ENCODE measurements at regions not wholly inside any gene's neighbourhood (a gene's known extent, or its start where the extent isn't known, plus 50 kb on each side); places are given as distances from the start of the nearest gene placed in this dataset.

DNA sequence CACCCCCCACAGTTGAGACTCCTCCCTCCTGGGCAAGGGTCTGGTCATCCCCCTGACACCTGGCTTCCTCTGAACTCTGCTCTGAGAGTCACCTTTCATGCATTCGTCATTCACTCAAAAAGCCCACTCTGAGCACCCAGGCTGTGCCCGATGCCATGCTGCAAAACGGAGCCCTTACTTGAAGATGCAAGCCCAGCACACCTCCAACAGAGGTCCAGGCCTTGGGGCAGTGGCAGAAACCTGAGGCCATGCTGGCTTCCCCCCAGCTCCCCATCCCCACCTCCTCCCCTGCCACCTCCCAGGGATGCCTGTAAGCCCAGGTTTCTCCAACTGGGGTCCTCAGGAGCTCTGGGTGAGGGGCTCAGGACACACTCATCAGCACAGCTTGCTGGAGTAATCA lies 67.7 kb upstream of the TNRC6C start:
- Mint-ChIP-seq H3K4me3 (no peak overlapping the region), H3K27ac (no peak overlapping the region), H3K4me1 (peaks cover 29% of the 10 kb centered on the region), H3K9me3 (no peaks in the 10 kb centered on the region), H3K27me3 (ENCODE audit: low read depth) (peaks cover 31% of the 10 kb centered on the region), H3K36me3 (no peaks in the 10 kb centered on the region)
- ATAC-seq (no peak), DNase-seq (ENCODE audit: low spot score) (no peak)
- TF ChIP-seq MXD4 (CRISPR knock-in tag; IDR thresholded peaks at IDR 0.05; ENCODE audit: borderline replicate concordance) (no peak), PRRX2 (CRISPR knock-in tag; IDR thresholded peaks at IDR 0.05) (no peak), JAZF1 (CRISPR knock-in tag; IDR thresholded peaks at IDR 0.05) (no peak), FOXK1 (CRISPR knock-in tag; IDR thresholded peaks at IDR 0.05) (no peak), ZNF121 (CRISPR knock-in tag; IDR thresholded peaks at IDR 0.05) (no peak), NR1H2 (CRISPR knock-in tag; IDR thresholded peaks at IDR 0.05) (no peak), NFYB (CRISPR knock-in tag; conservative IDR thresholded peaks at IDR 0.05; ENCODE audit: low read depth) (no peak), NFATC4 (CRISPR knock-in tag; IDR thresholded peaks at IDR 0.05) (no peak)
- TF ChIP-seq, protein P1, sequence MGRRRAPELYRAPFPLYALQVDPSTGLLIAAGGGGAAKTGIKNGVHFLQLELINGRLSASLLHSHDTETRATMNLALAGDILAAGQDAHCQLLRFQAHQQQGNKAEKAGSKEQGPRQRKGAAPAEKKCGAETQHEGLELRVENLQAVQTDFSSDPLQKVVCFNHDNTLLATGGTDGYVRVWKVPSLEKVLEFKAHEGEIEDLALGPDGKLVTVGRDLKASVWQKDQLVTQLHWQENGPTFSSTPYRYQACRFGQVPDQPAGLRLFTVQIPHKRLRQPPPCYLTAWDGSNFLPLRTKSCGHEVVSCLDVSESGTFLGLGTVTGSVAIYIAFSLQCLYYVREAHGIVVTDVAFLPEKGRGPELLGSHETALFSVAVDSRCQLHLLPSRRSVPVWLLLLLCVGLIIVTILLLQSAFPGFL (CRISPR knock-in tag; IDR thresholded peaks at IDR 0.05; ENCODE audit: borderline replicate concordance) = no peak
- TF ChIP-seq, protein P2, sequence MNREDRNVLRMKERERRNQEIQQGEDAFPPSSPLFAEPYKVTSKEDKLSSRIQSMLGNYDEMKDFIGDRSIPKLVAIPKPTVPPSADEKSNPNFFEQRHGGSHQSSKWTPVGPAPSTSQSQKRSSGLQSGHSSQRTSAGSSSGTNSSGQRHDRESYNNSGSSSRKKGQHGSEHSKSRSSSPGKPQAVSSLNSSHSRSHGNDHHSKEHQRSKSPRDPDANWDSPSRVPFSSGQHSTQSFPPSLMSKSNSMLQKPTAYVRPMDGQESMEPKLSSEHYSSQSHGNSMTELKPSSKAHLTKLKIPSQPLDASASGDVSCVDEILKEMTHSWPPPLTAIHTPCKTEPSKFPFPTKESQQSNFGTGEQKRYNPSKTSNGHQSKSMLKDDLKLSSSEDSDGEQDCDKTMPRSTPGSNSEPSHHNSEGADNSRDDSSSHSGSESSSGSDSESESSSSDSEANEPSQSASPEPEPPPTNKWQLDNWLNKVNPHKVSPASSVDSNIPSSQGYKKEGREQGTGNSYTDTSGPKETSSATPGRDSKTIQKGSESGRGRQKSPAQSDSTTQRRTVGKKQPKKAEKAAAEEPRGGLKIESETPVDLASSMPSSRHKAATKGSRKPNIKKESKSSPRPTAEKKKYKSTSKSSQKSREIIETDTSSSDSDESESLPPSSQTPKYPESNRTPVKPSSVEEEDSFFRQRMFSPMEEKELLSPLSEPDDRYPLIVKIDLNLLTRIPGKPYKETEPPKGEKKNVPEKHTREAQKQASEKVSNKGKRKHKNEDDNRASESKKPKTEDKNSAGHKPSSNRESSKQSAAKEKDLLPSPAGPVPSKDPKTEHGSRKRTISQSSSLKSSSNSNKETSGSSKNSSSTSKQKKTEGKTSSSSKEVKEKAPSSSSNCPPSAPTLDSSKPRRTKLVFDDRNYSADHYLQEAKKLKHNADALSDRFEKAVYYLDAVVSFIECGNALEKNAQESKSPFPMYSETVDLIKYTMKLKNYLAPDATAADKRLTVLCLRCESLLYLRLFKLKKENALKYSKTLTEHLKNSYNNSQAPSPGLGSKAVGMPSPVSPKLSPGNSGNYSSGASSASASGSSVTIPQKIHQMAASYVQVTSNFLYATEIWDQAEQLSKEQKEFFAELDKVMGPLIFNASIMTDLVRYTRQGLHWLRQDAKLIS (CRISPR knock-in tag; IDR thresholded peaks at IDR 0.05; ENCODE audit: borderline replicate concordance) = no peak
- TF ChIP-seq, protein P3, sequence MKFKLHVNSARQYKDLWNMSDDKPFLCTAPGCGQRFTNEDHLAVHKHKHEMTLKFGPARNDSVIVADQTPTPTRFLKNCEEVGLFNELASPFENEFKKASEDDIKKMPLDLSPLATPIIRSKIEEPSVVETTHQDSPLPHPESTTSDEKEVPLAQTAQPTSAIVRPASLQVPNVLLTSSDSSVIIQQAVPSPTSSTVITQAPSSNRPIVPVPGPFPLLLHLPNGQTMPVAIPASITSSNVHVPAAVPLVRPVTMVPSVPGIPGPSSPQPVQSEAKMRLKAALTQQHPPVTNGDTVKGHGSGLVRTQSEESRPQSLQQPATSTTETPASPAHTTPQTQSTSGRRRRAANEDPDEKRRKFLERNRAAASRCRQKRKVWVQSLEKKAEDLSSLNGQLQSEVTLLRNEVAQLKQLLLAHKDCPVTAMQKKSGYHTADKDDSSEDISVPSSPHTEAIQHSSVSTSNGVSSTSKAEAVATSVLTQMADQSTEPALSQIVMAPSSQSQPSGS (CRISPR knock-in tag; IDR thresholded peaks at IDR 0.05; ENCODE audit: borderline replicate concordance, low read depth) = no peak
- TF ChIP-seq, protein P4, sequence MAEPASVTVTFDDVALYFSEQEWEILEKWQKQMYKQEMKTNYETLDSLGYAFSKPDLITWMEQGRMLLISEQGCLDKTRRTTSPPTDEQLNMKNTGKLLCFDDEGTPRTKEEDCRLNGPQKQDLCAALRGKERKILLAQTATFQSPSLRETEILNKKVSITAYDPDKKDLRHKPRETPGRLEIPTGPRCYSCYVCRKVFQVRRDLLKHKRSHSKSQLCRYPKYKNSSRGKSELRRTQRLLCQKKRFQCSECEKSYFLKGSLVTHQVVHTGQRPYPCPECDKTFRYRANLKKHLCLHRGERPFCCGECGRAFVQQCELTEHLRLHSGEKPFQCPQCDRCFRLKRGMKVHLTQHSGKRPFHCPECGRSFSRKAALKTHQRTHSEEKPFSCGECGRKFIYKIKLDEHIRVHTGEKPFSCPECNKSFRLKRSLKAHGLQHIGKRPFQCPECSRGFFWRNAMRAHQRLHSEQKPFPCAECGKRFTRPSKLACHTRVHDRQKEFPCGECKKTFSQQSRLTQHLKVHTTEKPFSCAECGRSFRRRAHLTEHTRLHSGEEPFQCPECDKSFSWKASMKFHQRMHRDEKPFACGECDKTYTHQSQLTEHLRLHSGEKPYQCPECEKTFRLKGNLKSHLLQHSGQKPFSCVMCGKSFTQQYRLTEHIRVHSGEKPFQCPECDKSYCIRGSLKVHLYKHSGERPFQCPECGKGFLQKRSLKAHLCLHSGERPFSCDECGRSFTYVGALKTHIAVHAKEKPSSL (CRISPR knock-in tag; conservative IDR thresholded peaks at IDR 0.05) = no peak
- TF ChIP-seq, protein P5, sequence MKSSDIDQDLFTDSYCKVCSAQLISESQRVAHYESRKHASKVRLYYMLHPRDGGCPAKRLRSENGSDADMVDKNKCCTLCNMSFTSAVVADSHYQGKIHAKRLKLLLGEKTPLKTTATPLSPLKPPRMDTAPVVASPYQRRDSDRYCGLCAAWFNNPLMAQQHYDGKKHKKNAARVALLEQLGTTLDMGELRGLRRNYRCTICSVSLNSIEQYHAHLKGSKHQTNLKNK (CRISPR knock-in tag; IDR thresholded peaks at IDR 0.05) = no peak
- POLR2A ChIA-PET = interaction anchor here (0.6 kb wide), 1 partner anchor 1169 kb away, joined by 8 read pairs; no protein-coding TSS in a partner anchor
- CTCF ChIA-PET = no interaction called here

DNA sequence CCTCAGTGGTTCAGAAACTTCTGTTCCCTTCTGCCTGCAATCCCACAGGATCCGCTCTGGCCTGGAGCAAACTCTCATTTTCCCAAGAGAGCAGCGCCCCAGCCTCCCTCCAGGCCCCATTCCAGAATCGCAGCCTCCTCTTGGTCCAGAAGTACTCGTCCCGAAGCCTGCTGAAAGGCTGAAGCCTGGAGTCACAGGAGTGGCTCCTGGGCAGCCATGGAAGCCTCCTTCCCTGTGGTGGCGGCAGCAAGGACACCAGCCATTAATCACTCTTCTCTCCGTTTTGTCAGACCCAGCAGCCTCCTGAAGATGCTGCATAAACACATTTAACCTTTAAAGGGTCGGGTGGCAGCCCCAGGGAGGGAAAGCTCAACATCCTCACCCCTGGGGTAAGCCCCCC lies 66.9 kb upstream of the TNRC6C start:
- no peaks in the 10 kb centered on the region for H3K36me3 Mint-ChIP-seq
- ATAC-seq (no peak), DNase-seq (ENCODE audit: low spot score) (no peak)
- H3K4me1 Mint-ChIP-seq = peaks cover 28% of the 10 kb centered on the region
- H3K27ac Mint-ChIP-seq = no peak overlapping the region
- ChIA-PET CTCF (interaction anchor here (1.2 to 2.2 kb wide), 10 partner anchors 10 to 349 kb away, joined by 4 to 41 read pairs (median 10); no protein-coding TSS in a partner anchor), POLR2A (interaction anchor here (0.6 kb wide), 1 partner anchor 1168 kb away, joined by 8 read pairs; no protein-coding TSS in a partner anchor)
- no peak for TF ChIP-seq CREM (CRISPR knock-in tag; IDR thresholded peaks at IDR 0.05)
- TF ChIP-seq MYBL2 (CRISPR knock-in tag; IDR thresholded peaks at IDR 0.05) = no peak
- no peak for TF ChIP-seq ZBTB21 (CRISPR knock-in tag; IDR thresholded peaks at IDR 0.05; ENCODE audit: borderline replicate concordance)
- TF ChIP-seq TP53 (CRISPR knock-in tag; IDR thresholded peaks at IDR 0.05) = no peak
- no peak for TF ChIP-seq NFE2L1 (CRISPR knock-in tag; IDR thresholded peaks at IDR 0.05)
- TF ChIP-seq, protein P6, sequence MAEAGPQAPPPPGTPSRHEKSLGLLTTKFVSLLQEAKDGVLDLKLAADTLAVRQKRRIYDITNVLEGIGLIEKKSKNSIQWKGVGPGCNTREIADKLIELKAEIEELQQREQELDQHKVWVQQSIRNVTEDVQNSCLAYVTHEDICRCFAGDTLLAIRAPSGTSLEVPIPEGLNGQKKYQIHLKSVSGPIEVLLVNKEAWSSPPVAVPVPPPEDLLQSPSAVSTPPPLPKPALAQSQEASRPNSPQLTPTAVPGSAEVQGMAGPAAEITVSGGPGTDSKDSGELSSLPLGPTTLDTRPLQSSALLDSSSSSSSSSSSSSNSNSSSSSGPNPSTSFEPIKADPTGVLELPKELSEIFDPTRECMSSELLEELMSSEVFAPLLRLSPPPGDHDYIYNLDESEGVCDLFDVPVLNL (CRISPR knock-in tag; IDR thresholded peaks at IDR 0.05; ENCODE audit: borderline replicate concordance, low read depth) = no peak
- TF ChIP-seq ZNF219 (CRISPR knock-in tag; IDR thresholded peaks at IDR 0.05; ENCODE audit: borderline replicate concordance) = no peak
- TF ChIP-seq, protein P7, sequence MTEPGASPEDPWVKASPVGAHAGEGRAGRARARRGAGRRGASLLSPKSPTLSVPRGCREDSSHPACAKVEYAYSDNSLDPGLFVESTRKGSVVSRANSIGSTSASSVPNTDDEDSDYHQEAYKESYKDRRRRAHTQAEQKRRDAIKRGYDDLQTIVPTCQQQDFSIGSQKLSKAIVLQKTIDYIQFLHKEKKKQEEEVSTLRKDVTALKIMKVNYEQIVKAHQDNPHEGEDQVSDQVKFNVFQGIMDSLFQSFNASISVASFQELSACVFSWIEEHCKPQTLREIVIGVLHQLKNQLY (CRISPR knock-in tag; IDR thresholded peaks at IDR 0.05) = no peak
- H3K9me3 Mint-ChIP-seq = no peaks in the 10 kb centered on the region
- peaks cover 23% of the 10 kb centered on the region for H3K27me3 Mint-ChIP-seq (ENCODE audit: low read depth)
- no peak overlapping the region for H3K4me3 Mint-ChIP-seq

Data from WTC11 (cell line).